ENCODE measurements at regions not wholly inside any gene's neighbourhood (a gene's known extent, or its start where the extent isn't known, plus 50 kb on each side); places are given as distances from the start of the nearest gene placed in this dataset.
"Not testable (repeated sequence)": the region's sequence is repeated elsewhere in the genome, so short reads cannot be mapped to it uniquely, and the experiment has no call there.

DNA sequence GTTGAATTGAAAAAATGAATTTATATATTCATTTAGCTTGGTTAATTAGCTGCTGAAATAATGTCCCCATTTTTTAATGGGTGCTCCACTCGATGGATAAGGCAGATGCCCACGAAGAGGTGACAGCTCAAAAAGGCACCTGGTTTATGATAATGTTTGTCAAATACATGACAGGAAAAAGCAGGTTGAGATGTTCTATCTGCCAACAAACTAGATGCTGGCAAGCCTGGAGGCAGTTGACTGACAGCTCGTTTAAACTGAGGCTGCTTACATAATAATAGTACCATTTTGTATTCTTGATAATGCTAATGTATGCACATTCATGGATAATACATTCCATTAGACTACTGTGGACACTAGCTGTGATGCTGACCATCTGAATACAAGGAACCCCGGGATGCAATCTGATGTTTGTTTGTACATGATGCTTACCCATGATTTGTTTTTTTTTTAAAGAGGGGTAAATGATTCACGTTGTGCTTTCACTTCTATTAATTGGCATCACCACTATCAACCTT is 69.0 kb upstream of the GPR158 start:
- H3K27me3 Mint-ChIP-seq = peaks cover 8% of the 10 kb centered on the region
- no peaks in the 10 kb centered on the region for H3K4me1 Mint-ChIP-seq (ENCODE audit: low read depth)
- ATAC-seq = no peak
- H3K27ac Mint-ChIP-seq = no peak overlapping the region
- DNase-seq = no peak
- TF ChIP-seq, protein P1, sequence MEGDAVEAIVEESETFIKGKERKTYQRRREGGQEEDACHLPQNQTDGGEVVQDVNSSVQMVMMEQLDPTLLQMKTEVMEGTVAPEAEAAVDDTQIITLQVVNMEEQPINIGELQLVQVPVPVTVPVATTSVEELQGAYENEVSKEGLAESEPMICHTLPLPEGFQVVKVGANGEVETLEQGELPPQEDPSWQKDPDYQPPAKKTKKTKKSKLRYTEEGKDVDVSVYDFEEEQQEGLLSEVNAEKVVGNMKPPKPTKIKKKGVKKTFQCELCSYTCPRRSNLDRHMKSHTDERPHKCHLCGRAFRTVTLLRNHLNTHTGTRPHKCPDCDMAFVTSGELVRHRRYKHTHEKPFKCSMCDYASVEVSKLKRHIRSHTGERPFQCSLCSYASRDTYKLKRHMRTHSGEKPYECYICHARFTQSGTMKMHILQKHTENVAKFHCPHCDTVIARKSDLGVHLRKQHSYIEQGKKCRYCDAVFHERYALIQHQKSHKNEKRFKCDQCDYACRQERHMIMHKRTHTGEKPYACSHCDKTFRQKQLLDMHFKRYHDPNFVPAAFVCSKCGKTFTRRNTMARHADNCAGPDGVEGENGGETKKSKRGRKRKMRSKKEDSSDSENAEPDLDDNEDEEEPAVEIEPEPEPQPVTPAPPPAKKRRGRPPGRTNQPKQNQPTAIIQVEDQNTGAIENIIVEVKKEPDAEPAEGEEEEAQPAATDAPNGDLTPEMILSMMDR (IDR thresholded peaks at IDR 0.05) = no peak
- CTCF ChIA-PET = no interaction called here
- no peaks in the 10 kb centered on the region for H3K9me3 Mint-ChIP-seq
- intact Hi-C loops (cut with micrococcal nuclease) = no loop called here
- no peaks in the 10 kb centered on the region for H3K36me3 Mint-ChIP-seq (ENCODE audit: low read depth)
- POLR2A ChIA-PET = no interaction called here
- no peak overlapping the region for H3K4me3 Mint-ChIP-seq

DNA sequence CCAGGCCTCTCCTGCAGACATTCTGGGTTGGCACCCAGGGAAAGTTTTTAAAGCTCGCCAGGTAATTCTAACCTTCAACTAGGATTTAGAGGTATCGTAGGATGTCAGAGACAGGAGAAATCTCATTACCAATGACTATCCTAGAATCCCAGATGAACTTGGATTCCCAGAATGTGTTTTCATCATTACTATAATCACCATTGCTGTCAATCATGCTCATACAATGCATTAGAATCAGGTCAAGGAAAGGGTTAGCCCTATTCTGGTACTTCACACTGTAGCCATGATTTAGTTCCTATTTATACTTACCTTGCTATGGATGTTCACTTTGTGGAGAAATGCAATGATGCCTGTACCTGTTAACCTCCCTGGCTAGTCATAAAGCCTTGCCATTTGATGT is 67.0 kb upstream of the GPR158 start:
- Mint-ChIP-seq H3K4me3 (no peak overlapping the region), H3K27me3 (peaks cover 12% of the 10 kb centered on the region), H3K36me3 (ENCODE audit: low read depth) (no peaks in the 10 kb centered on the region), H3K4me1 (ENCODE audit: low read depth) (no peaks in the 10 kb centered on the region), H3K27ac (no peak overlapping the region), H3K9me3 (no peaks in the 10 kb centered on the region)
- intact Hi-C loops (cut with micrococcal nuclease) = no loop called here
- CTCF ChIA-PET = interaction anchor here (1.0 kb wide), 1 partner anchor 490 kb away, joined by 3 read pairs; no protein-coding TSS in a partner anchor
- ATAC-seq (no peak), DNase-seq (no peak)
- TF ChIP-seq, protein P1 (IDR thresholded peaks at IDR 0.05) = no peak
- POLR2A ChIA-PET = no interaction called here

DNA sequence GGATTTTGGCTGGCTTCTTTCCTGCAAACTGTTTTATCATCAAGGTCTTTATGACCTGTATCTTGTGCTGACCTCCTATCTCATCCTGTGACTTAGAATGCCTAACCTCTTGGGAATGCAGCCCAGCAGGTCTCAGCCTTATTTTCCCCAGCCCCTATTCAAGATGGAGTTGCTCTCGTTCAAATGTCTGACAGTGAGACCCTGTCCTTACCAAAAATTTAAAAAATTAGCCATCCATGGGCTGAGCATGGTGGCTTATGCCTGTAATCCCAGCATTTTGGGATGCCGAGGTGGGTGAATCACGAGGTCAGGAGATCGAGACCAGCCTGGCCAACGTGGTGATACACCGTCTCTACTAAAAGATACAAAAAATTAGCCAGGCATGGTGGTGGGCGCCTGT is 64.9 kb upstream of the GPR158 start:
- H3K9me3 Mint-ChIP-seq; CTCF ChIA-PET; H3K4me1 Mint-ChIP-seq (ENCODE audit: low read depth); ATAC-seq; H3K27ac Mint-ChIP-seq; H3K36me3 Mint-ChIP-seq (ENCODE audit: low read depth); H3K4me3 Mint-ChIP-seq; DNase-seq; POLR2A ChIA-PET: not testable (repeated sequence)
- intact Hi-C loops (cut with micrococcal nuclease) = loop anchor here (5.0 kb wide), 1 partner anchor 117 kb away; no protein-coding TSS in a partner anchor
- peaks cover 26% of the 10 kb centered on the region for H3K27me3 Mint-ChIP-seq

DNA sequence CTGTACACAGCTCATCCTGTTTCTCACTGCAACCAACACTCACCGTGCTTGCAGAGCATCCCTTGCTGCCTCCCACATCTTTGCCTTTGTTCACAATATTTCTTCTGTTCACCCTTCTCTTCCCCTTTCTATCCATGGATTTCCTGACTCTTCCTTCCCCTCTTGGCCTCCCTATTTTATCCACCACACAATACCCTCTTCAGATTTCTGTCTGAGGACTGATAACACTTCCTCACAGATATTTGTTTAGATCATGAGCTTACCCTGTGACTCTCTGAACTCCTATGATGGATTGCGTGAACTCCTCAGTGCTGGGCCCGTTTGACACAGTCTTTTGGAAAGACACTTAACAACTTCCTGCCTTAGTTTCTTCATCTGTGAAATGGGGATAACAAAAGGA is 62.8 kb upstream of the GPR158 start:
- Mint-ChIP-seq H3K27ac (no peak overlapping the region), H3K9me3 (no peaks in the 10 kb centered on the region), H3K4me3 (no peak overlapping the region), H3K27me3 (peaks cover 35% of the 10 kb centered on the region), H3K4me1 (ENCODE audit: low read depth) (no peaks in the 10 kb centered on the region), H3K36me3 (ENCODE audit: low read depth) (no peaks in the 10 kb centered on the region)
- TF ChIP-seq, protein P1 (IDR thresholded peaks at IDR 0.05) = no peak
- DNase-seq = no peak
- intact Hi-C loops (cut with micrococcal nuclease) = loop anchor here (5.0 kb wide), 1 partner anchor 115 kb away; no protein-coding TSS in a partner anchor
- POLR2A ChIA-PET = no interaction called here
- CTCF ChIA-PET = interaction anchor here (0.8 to 2.6 kb wide), 7 partner anchors 9 to 1572 kb away, joined by 3 to 12 read pairs (median 4); no protein-coding TSS in a partner anchor
- no peak for ATAC-seq

DNA sequence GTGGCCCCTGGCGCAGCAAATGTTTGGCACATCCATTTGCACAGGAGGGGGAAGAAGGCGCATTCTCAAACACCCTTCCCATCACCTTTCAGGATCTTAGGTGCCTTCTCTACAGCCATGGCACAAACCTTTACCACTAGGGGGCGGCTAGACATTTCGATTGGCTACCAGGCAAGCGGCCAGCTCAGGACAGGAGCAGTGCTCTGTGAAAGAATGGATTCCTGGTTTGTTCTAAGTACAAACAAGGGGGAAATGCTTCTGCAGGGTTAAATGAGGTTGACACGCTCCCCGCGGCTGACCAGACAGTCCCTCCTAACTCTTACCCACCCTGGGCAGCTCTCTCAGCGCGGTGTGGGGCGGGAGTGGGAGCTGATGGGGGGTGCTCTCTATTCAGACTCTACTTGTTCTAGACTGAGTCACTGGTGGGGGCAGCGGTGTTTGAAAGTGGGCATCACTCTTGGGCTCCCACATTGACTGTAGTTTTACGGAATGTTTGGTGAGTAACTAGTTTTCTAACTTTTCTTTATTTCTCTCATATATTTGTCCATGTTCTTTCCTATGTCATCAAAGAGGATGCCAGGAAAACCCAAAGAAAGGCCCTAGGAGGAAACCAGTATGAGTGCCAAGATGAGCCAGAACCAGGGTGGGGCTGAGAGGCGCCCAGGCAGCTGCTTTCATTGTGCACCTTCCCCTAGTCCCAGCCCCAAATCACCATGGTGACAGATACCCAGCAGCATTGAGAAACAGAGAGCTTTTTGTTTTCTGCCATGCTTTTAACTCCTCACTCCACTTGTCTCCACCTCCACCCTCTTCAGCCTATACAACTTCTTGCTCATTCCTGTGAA is 61.4 kb upstream of the GPR158 start:
- Mint-ChIP-seq H3K27ac (no peak overlapping the region), H3K36me3 (ENCODE audit: low read depth) (no peaks in the 10 kb centered on the region), H3K4me1 (ENCODE audit: low read depth) (no peaks in the 10 kb centered on the region), H3K9me3 (no peaks in the 10 kb centered on the region), H3K27me3 (peaks cover 39% of the 10 kb centered on the region), H3K4me3 (no peak overlapping the region)
- peak; percentile 70 for DNase-seq
- ChIA-PET POLR2A (no interaction called here), CTCF (interaction anchor here (0.7 to 2.6 kb wide), 15 partner anchors 10 to 1574 kb away, joined by 3 to 12 read pairs (median 3); no protein-coding TSS in a partner anchor)
- intact Hi-C loops (cut with micrococcal nuclease) = loop anchor here (5.0 kb wide), 1 partner anchor 114 kb away; no protein-coding TSS in a partner anchor
- TF ChIP-seq, protein P1 (IDR thresholded peaks at IDR 0.05) = peak; percentile 72
- ATAC-seq = peak; percentile 56
